SK-N-SH treated with all-trans-retinoic acid at 6 μM for 48 hours (cell line): ENCODE measurements at regions not wholly inside any gene's neighbourhood (a gene's known extent, or its start where the extent isn't known, plus 50 kb on each side); places are given as distances from the start of the nearest gene placed in this dataset.

Experiments
- ZNF8 ChIP-seq: fragments of 450-650 bp; formaldehyde crosslinking; IDR thresholded peaks from 2 replicates; pipeline ENCODE4 v1.5.0; 2020; ENCODE audit warnings: mild to moderate bottlenecking, moderate library complexity
- TF ChIP-seq, protein P1 (sequence below): fragments of 250-450 bp; sonication (Bioruptor Pico); IDR thresholded peaks from 2 replicates; pipeline ENCODE4 v1.8.0; 2020; ENCODE audit warnings: mild to moderate bottlenecking, moderate library complexity, borderline replicate concordance

DNA sequence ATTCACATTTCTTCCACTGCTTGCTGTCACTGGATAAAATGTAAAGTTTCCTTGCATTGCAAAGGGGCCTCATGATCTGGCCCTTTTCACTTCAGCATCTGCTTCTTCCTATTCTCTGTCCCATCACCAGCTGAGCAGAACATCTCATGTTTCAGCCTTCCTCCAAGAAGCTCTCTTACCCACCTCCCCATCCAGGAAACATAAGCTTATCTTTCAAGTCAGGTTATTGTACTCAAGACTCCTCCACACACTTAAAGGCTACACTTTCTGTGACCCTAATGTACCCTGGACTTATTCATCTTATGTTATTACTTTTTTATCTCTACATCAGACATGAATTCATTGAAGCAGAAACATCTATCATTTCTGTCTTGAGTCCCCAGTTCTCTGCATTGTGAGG, 230.5 kb downstream of the PMAIP1 start:
- TF ChIP-seq, protein P1, sequence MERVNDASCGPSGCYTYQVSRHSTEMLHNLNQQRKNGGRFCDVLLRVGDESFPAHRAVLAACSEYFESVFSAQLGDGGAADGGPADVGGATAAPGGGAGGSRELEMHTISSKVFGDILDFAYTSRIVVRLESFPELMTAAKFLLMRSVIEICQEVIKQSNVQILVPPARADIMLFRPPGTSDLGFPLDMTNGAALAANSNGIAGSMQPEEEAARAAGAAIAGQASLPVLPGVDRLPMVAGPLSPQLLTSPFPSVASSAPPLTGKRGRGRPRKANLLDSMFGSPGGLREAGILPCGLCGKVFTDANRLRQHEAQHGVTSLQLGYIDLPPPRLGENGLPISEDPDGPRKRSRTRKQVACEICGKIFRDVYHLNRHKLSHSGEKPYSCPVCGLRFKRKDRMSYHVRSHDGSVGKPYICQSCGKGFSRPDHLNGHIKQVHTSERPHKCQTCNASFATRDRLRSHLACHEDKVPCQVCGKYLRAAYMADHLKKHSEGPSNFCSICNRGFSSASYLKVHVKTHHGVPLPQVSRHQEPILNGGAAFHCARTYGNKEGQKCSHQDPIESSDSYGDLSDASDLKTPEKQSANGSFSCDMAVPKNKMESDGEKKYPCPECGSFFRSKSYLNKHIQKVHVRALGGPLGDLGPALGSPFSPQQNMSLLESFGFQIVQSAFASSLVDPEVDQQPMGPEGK = no peak
- TF ChIP-seq ZNF8 (CRISPR knock-in tag) = no peak
